Chondrocyte (in vitro differentiated cells): ENCODE measurements at regions not wholly inside any gene's neighbourhood (a gene's known extent, or its start where the extent isn't known, plus 50 kb on each side); places are given as distances from the start of the nearest gene placed in this dataset.

Experiments used
- DNase-seq: peaks from one replicate; pipeline ENCODE4 v3.0.0; 2021; ENCODE audit warnings: mixed read lengths, low spot score
- H3K27ac Mint-ChIP-seq: one replicate; pipeline ENCODE4 v1.8.0; 2021; ENCODE audit warnings: mild to moderate bottlenecking, moderate library complexity, mixed read lengths; ENCODE audit not compliant: unreplicated experiment
- H3K27me3 Mint-ChIP-seq: 2 replicates; pipeline ENCODE4 v1.8.0; 2021; ENCODE audit warnings: low read depth, mixed read lengths
- H3K36me3 Mint-ChIP-seq: 2 replicates; pipeline ENCODE4 v1.8.0; 2021; ENCODE audit warnings: low read depth, mixed read lengths
- H3K4me1 Mint-ChIP-seq: 2 replicates; pipeline ENCODE4 v1.8.0; 2021; ENCODE audit warnings: low read depth, mild to moderate bottlenecking, mixed read lengths
- H3K4me3 Mint-ChIP-seq: one replicate; pipeline ENCODE4 v1.8.0; 2021; ENCODE audit warnings: mild to moderate bottlenecking, moderate library complexity, mixed read lengths; ENCODE audit not compliant: unreplicated experiment
- H3K9me3 Mint-ChIP-seq: 2 replicates; pipeline ENCODE4 v1.8.0; 2021; ENCODE audit warnings: low read depth, mixed read lengths
- TF ChIP-seq, protein P1 (sequence below): fragments of 200-600 bp; sonication (generic); IDR thresholded peaks from 2 replicates; pipeline ENCODE4 v1.5.0; 2021; ENCODE audit warnings: antibody characterized with exemption, mild to moderate bottlenecking, moderate library complexity

GRCh38 chr12:127268706-127269425, 998.1 kb upstream of the TMEM132C start:
- Mint-ChIP-seq H3K27me3 (peaks cover 8% of the 10 kb centered on the region), H3K27ac (no peak overlapping the region), H3K4me3 (no peak overlapping the region), H3K36me3 (no peaks in the 10 kb centered on the region), H3K9me3 (peaks cover 2% of the 10 kb centered on the region), H3K4me1 (no peaks in the 10 kb centered on the region)
- TF ChIP-seq, protein P1, sequence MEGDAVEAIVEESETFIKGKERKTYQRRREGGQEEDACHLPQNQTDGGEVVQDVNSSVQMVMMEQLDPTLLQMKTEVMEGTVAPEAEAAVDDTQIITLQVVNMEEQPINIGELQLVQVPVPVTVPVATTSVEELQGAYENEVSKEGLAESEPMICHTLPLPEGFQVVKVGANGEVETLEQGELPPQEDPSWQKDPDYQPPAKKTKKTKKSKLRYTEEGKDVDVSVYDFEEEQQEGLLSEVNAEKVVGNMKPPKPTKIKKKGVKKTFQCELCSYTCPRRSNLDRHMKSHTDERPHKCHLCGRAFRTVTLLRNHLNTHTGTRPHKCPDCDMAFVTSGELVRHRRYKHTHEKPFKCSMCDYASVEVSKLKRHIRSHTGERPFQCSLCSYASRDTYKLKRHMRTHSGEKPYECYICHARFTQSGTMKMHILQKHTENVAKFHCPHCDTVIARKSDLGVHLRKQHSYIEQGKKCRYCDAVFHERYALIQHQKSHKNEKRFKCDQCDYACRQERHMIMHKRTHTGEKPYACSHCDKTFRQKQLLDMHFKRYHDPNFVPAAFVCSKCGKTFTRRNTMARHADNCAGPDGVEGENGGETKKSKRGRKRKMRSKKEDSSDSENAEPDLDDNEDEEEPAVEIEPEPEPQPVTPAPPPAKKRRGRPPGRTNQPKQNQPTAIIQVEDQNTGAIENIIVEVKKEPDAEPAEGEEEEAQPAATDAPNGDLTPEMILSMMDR: no peak
- no peak for DNase-seq

DNA sequence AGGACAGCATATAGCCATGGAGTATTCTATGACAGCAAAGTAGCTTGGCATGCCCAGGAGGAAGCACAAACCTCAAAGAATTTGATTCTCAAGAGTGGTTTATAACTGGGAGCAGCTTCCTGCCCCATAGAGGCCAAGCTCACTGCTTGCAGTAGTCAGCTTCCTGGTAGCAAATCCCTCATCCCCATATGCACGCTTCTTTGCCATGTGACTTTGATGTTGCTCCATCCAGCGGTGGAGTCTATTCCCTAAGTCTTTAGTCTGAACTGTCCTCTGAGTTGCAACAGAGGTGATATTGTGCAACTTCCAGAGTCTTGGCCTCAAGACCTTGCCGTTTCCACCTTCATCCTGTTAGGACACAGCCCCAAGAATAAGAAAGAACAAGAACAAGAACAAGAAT, 996.8 kb upstream of the TMEM132C start:
- no peak overlapping the region for H3K4me3 Mint-ChIP-seq
- TF ChIP-seq, protein P1: no peak
- no peaks in the 10 kb centered on the region for H3K4me1 Mint-ChIP-seq
- DNase-seq: no peak
- H3K36me3 Mint-ChIP-seq: no peaks in the 10 kb centered on the region
- no peak overlapping the region for H3K27ac Mint-ChIP-seq
- peaks cover 10% of the 10 kb centered on the region for H3K27me3 Mint-ChIP-seq
- no peaks in the 10 kb centered on the region for H3K9me3 Mint-ChIP-seq

DNA sequence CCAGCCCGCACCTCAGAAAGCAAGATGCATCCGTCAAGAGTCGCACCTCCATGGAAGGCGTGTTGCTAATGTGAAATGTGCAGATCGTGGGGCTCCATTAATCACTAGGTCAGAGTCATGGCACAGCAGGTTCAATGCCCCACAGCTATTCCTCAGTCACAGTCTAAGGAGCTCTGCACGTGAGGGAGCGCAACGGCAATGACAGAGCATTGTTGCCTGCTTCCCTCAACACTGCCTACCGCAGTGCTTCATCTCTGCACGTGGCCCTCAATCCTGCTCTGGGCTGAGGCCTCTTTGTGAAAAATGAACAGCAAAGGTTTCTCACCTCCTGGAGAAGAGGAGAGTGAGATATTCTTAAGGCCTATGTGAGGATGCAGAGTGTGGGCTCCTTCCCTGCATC, 995.2 kb upstream of the TMEM132C start:
- DNase-seq: no peak

DNA sequence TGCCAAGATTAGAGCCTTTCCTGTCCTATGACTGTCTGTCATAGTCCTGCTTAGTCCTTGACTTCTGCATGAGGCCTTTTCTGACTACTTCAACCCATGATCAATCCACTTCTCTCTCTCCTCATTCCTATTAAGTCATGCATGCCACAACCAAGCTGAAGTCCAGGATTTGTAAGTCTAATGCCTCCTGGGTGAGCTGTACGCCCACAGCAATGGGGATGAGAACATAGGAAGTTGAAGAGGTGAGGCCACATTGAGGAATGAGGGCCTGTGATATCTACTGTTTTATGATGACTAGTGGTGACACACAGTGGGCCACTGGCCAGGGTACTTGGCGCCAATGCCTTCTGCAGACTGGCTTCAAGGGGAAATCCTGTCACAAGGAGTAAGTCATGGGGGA, 994.1 kb upstream of the TMEM132C start:
- Mint-ChIP-seq H3K4me1 (no peaks in the 10 kb centered on the region), H3K36me3 (no peaks in the 10 kb centered on the region), H3K4me3 (no peak overlapping the region), H3K27me3 (peaks cover 17% of the 10 kb centered on the region), H3K27ac (no peak overlapping the region), H3K9me3 (no peaks in the 10 kb centered on the region)
- TF ChIP-seq, protein P1: no peak
- no peak for DNase-seq

More for the DNA sequence above, 995.2 kb upstream of the TMEM132C start:
- H3K27me3 Mint-ChIP-seq: peaks cover 14% of the 10 kb centered on the region
- H3K9me3 Mint-ChIP-seq: no peaks in the 10 kb centered on the region
- H3K4me1 Mint-ChIP-seq: no peaks in the 10 kb centered on the region
- no peak overlapping the region for H3K27ac Mint-ChIP-seq
- no peaks in the 10 kb centered on the region for H3K36me3 Mint-ChIP-seq
- TF ChIP-seq, protein P1: no peak
- H3K4me3 Mint-ChIP-seq: no peak overlapping the region

GRCh38 chr12:127273626-127274025, 993.3 kb upstream of the TMEM132C start:
- no peak overlapping the region for H3K27ac Mint-ChIP-seq
- no peak overlapping the region for H3K4me3 Mint-ChIP-seq
- H3K36me3 Mint-ChIP-seq: no peaks in the 10 kb centered on the region
- no peaks in the 10 kb centered on the region for H3K9me3 Mint-ChIP-seq
- H3K27me3 Mint-ChIP-seq: peaks cover 25% of the 10 kb centered on the region
- TF ChIP-seq, protein P1: no peak
- no peak for DNase-seq
- H3K4me1 Mint-ChIP-seq: no peaks in the 10 kb centered on the region
